Omental fat pad (tissue), 3 donors: ENCODE measurements at regions not wholly inside any gene's neighbourhood (a gene's known extent, or its start where the extent isn't known, plus 50 kb on each side); places are given as distances from the start of the nearest gene placed in this dataset.
A peak's percentile ranks its signal among the peaks of the same experiment; 100 is the strongest.

Experiments used
- ATAC-seq: fragments of 150-250 bp; one replicate; pipeline ENCODE4 v1.9.1; 2016; ENCODE audit warnings: mild to moderate bottlenecking, moderate library complexity; ENCODE audit not compliant: low FRiP score
- DNase-seq: peaks from one replicate; pipeline ENCODE4 v3.0.0-alpha.2; 2019; ENCODE audit warnings: low spot score
- CTCF ChIP-seq, 3 donors: fragments of 450-650 bp; IDR thresholded peaks; one replicate each; pipeline ENCODE4 v1.5.1; 2016 to 2017; ENCODE audit warnings: antibody characterized with exemption in 3 of 3, mild to moderate bottlenecking in 3 of 3, moderate library complexity in 2 of 3

GRCh38 chr4:153117554-153117953 is 86.7 kb upstream of the TRIM2 start:
- no peak for TF ChIP-seq CTCF (IDR thresholded peaks at IDR 0.05)
- ATAC-seq, result no peak
- DNase-seq, result no peak

- no peak for DNase-seq
- ATAC-seq, result no peak
- TF ChIP-seq CTCF (IDR thresholded peaks at IDR 0.05), result no peak
These were observed 84.6 kb upstream of the TRIM2 start for GRCh38 chr4:153119626-153120025.

GRCh38 chr4:153120235-153120634 is 84.0 kb upstream of the TRIM2 start:
- no peak for ATAC-seq
- no peak for DNase-seq
- TF ChIP-seq CTCF (IDR thresholded peaks at IDR 0.05), result no peak

- ATAC-seq (no peak), DNase-seq (no peak)
- TF ChIP-seq CTCF (IDR thresholded peaks at IDR 0.05), result no peak
These were observed 81.4 kb upstream of the TRIM2 start for GRCh38 chr4:153122855-153123254.

GRCh38 chr4:153126137-153126536 is 78.1 kb upstream of the TRIM2 start:
- DNase-seq (no peak), ATAC-seq (no peak)
- TF ChIP-seq CTCF (IDR thresholded peaks at IDR 0.05), result no peak

GRCh38 chr4:153127760-153128494 is 76.3 kb upstream of the TRIM2 start:
- peak in 1 of 3 donors; percentile 85 for TF ChIP-seq CTCF (IDR thresholded peaks at IDR 0.05)
- DNase-seq (peak; percentile 96), ATAC-seq (peak; percentile 56)

- no peak for DNase-seq
- ATAC-seq, result no peak
- no peak for TF ChIP-seq CTCF (IDR thresholded peaks at IDR 0.05)
These were observed 72.6 kb upstream of the TRIM2 start for GRCh38 chr4:153131596-153131995.
